Urothelium cell line (cell line): ENCODE measurements at regions not wholly inside any gene's neighbourhood (a gene's known extent, or its start where the extent isn't known, plus 50 kb on each side); places are given as distances from the start of the nearest gene placed in this dataset.
"Not testable (repeated sequence)": the region's sequence is repeated elsewhere in the genome, so short reads cannot be mapped to it uniquely, and the experiment has no call there.

Experiments used
- DNase-seq: peaks from one replicate; pipeline ENCODE4 v3.0.0; 2011; ENCODE audit warnings: low spot score, mixed read lengths
- FAIRE-seq: peaks from 2 replicates; lab custom pipeline; 2011; peaks lifted over from hg19 to GRCh38; lab: Jason Lieb, UNC

DNA sequence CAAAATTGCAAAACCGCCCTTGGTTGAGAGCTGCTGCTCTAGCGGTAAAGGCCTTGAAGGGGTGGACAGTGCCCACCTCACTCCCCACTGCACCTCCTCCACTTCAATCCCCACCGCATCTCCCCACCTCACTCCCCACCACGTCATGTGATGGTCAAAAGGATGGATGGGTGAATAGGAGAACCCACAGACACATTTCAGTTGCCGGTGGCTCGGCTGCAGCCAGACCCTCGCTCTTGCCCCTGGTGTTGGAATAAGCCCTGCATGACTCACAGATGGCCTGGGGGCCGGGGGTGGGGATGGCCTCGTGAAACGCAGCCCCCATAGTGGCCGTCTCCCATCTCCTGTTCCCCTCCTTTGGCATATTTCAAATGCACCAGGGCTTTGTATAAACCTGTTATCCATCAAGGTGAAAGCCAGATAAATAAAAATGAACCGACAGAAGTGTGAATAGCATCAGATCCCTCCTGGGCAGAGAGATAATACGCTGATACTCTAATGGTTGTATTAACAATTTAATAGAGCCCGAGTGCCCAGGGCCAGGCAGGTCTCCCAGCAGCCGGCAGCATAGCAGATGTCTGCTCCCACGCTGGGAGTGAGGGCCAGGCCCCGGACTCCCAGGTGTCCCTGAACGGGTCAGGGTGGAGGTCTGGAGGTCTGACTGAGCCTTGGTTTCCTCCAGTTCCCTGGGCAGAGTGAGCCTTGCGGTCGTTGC, 300.3 kb downstream of the NPHP4 start:
- FAIRE-seq (no peak), DNase-seq (no peak)

GRCh38 chr1:5690898-5691297, 301.3 kb downstream of the NPHP4 start:
- FAIRE-seq = no peak
- DNase-seq = no peak

- DNase-seq (no peak), FAIRE-seq (no peak)
These were observed 301.9 kb downstream of the NPHP4 start for GRCh38 chr1:5690291-5690690.

DNA sequence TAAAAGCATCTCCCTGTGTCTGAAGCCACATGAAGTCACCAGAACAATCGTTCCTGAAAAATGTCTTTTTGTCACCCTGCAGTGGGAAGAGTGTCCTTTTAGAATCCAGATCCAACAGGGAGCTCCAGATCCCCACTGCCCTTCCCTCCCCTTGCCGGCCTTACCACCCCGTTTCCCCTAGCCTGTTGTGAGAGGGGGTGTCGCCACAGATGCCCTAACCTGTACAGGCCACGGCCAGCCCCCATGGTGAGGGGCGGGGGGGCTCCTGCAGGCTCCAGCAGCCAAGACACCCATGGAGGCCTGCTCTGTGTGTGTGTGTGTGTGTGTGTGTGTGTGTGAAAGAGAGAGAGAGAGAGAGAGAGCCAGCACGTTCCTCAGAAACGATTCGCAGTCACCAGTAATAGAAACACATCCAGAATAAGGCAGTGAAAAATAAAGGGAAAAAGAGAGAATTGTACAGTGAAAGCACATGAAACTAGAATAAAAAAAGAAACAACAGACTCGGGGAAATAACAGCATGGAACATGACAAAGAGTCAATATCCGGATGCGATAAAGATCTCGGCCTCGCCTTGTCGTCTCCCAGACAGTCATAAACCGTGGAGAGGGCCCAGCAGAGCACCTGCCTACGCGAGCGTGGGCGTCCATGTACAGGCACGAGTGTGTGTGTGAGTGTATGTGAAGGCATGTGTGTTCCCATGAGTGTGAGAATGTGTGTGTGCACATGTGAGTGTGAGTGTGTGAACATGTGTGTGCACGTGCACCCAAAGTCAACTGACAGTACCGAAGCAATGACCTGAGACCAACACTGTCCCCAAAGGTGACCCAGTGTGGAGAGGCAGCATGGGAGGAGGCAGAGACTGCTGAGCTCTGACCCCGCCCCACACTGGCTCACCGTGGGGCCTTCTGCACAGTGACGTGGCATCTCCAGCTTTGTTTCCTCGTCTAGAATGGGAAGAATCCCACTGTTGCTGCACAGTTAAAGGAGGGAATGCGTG, 303.8 kb downstream of the NPHP4 start:
- DNase-seq (no peak), FAIRE-seq (no peak)

- no peak for DNase-seq
- FAIRE-seq = no peak
These were observed 305.1 kb downstream of the NPHP4 start for GRCh38 chr1:5686925-5687706.

GRCh38 chr1:5686195-5686594, 306.0 kb downstream of the NPHP4 start:
- DNase-seq = no peak
- no peak for FAIRE-seq

DNA sequence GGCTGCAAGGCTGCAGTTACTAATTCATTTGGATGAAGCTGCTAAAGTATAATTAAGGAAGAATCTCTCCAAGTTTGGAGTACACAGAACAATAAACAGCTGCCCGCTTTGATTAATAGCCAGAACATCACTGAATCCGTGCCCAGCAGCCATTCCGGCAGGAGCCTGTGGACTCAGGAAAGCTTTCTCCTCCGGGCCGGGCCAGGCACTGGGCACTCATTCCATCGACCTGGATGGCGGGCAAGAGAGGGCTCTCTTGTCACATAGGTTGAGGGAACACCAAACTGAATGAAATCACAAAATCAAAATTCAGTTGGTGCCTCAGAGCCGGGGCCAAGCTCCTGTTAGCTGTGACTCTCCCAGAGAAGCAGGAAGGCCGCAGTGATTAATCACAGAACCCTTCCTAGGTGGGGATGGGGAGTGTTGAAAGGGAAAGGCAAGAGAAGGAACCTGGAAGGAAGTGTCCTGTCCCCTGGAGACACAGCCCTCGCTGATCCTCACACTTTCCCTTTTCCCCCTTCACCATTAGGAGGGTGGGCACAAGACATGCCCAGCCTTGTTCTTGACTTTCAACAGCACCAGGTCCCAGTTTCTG, 306.7 kb downstream of the NPHP4 start:
- no peak for DNase-seq
- FAIRE-seq = no peak

- no peak for DNase-seq
- no peak for FAIRE-seq
These were observed 307.4 kb downstream of the NPHP4 start for GRCh38 chr1:5684791-5685190.

DNA sequence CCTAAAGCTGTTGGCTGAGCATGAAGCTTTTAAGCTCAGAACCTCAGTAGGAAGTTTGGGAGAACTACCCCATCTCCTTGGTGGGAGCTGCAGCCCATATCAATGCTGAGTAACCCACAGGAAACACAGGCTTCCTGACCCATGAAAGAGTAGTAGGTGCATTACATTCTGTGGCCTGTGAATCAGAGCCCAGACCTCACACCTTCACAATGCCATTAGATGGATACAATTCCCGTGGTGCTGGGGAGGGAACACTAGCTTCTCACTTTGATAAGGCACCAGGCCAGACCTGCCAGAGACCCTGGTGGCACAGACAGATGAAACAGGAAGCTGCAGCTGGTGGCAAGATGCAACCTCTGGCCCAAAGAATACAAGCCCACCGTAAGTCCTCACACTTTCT, 308.8 kb downstream of the NPHP4 start:
- FAIRE-seq (no peak), DNase-seq (no peak)

DNA sequence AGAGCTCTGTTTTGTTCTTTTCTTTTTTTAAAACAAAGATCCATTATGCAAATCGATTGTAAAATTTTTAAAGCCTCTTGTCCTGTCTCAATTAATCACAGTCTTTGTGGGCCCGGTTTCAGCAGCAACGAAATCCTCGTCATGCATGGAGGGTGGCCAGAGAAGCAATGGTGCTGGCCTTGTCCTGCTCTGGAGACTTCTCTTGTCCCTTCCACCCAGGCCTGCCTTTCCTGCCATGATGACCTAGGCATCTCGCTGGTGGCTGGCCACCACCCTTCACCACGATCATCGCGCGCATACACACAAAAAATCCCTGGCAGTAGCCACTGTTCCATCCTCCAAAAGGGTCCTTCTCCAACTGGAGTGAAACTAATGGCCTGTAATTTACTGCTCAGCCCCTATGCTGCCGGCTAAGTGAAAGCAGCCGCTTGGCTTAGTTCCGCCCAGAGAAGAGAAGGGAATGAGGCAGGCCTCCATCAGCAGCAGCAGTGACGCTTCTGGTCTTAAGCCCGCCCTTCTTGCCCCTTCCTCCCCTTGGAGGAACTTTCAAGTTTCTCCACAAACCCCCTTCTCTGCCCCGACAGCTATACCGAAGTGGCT, 309.5 kb downstream of the NPHP4 start:
- FAIRE-seq (no peak), DNase-seq (no peak)

DNA sequence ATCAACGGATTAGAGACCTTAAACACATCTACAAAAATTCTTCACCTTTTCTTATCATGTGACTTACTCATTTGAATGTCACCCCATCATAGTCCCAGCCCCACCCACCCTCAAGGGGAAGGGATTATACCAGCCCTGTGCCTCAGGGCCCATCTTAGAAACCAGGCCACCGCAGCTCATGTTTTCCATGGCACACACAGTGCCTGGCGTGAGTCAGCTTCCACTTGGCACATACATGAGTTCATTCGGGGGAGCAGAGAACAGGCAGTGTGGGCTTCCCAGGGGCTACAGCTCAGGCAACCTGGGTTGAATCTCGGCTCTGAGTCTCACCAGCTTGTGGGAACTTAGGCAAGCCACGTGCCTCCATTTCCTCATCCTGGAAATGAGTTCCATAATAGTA, 310.6 kb downstream of the NPHP4 start:
- DNase-seq (no peak), FAIRE-seq (no peak)

- DNase-seq = no peak
- FAIRE-seq = no peak
These were observed 311.6 kb downstream of the NPHP4 start for GRCh38 chr1:5680600-5680999.

- no peak for DNase-seq
- FAIRE-seq = no peak
These were observed 313.5 kb downstream of the NPHP4 start for GRCh38 chr1:5678759-5679158.

GRCh38 chr1:5672355-5672754, 319.9 kb downstream of the NPHP4 start:
- not testable (repeated sequence) for DNase-seq, FAIRE-seq

DNA sequence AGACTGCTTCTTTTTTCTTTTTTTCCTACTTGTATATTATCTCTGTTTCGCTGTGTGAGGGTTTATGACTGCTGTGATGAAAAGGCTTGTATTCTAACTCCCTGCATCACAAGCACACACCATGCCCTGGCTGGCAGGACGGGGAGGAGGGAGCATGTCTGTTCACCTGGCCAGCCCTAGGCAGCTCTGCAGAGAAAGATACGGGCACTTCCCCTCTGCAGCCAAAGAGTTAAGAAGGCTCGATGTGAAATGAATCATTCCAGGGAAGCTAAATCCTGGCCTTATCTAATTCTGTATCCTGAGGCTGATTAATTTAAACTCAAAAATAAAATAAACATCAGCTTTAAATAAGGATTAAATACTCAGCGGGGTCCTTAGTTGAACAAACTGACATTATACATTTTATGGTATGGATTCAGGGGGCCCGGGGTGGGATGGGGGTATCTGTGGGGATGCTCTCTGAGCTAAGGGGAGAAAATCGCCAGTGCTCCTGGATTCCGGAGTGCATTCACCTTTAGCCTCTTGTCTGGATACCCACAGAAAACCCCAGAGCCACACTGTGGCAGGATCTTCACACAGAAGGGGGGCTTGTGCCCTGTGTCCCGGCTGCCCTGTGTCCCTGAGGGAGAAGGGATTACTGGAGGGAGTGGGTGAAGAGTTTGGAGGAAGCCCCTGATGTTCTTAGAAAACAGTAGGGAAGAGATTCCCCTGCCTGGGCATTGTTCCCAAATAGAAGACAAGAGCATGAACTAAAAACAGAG, 321.5 kb downstream of the NPHP4 start:
- DNase-seq (no peak), FAIRE-seq (no peak)

- peak; percentile 48 for DNase-seq
- FAIRE-seq = no peak
These were observed 324.5 kb downstream of the NPHP4 start for GRCh38 chr1:5667513-5668325.

GRCh38 chr1:5664906-5665875, 327.0 kb downstream of the NPHP4 start:
- DNase-seq (no peak), FAIRE-seq (no peak)
